T-helper 2 cell treated with Interferon-gamma antibody and Interleukin-4, amounts not matched to agents 5 μg/mL and 100 μg/mL, for 36 hours (primary cell): ENCODE measurements at regions not wholly inside any gene's neighbourhood (a gene's known extent, or its start where the extent isn't known, plus 50 kb on each side); places are given as distances from the start of the nearest gene placed in this dataset.

Experiments used
- DNase-seq: peaks from one replicate; pipeline ENCODE4 v3.0.0; 2021; ENCODE audit warnings: low spot score
- H3K27ac Mint-ChIP-seq: one replicate; pipeline ENCODE4 v1.8.0; 2021; ENCODE audit warnings: mild to moderate bottlenecking, mixed read lengths
- H3K27me3 Mint-ChIP-seq: one replicate; pipeline ENCODE4 v1.8.0; 2021; ENCODE audit warnings: low read depth, mixed read lengths
- H3K36me3 Mint-ChIP-seq: one replicate; pipeline ENCODE4 v1.8.0; 2021; ENCODE audit warnings: low read depth, mixed read lengths
- H3K4me1 Mint-ChIP-seq: one replicate; pipeline ENCODE4 v1.8.0; 2021; ENCODE audit warnings: low read depth, mixed read lengths
- H3K4me3 Mint-ChIP-seq: one replicate; pipeline ENCODE4 v1.8.0; 2022; ENCODE audit warnings: mild to moderate bottlenecking, moderate library complexity, mixed read lengths
- H3K9me3 Mint-ChIP-seq: one replicate; pipeline ENCODE4 v1.8.0; 2021; ENCODE audit warnings: mixed read lengths

DNA sequence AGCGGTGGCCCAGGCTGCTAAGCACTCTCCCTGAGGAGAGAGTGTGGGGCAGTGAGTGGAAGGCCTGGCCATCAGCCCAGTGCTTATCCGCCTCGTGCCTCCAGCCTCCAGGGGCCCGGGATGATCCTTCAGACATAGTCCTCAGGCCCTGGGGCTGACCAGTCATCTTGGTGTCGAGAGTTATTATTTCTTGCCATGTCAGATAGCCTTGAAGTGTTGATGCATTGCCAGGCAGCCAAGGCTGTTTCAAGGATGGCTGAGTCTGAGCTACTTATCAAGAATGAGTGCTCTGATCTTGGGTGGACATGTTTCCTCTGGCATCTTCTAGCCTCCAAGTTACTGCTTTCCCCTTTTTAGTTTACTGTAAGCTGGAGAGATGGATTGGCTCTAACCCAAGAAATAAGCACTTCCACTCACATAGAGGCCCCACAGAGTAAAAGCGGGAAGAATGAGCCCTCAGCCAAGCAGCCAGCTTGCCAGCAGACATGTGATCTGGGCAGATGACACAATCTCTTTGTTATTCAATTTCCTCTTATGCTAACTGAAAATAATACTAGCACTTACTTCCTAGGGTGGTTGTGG is 136.5 kb upstream of the NAMPT start:
- H3K36me3 Mint-ChIP-seq, result peaks cover 4% of the 10 kb centered on the region
- H3K9me3 Mint-ChIP-seq, result peaks cover 9% of the 10 kb centered on the region
- H3K27ac Mint-ChIP-seq, result no peak overlapping the region
- H3K27me3 Mint-ChIP-seq, result no peaks in the 10 kb centered on the region
- H3K4me3 Mint-ChIP-seq, result no peak overlapping the region
- H3K4me1 Mint-ChIP-seq, result peaks cover 38% of the 10 kb centered on the region
- DNase-seq, result no peak

- no peaks in the 10 kb centered on the region for H3K27me3 Mint-ChIP-seq
- H3K27ac Mint-ChIP-seq, result no peak overlapping the region
- H3K4me3 Mint-ChIP-seq, result no peak overlapping the region
- H3K9me3 Mint-ChIP-seq, result peaks cover 12% of the 10 kb centered on the region
- DNase-seq, result no peak
- peaks cover 5% of the 10 kb centered on the region for H3K36me3 Mint-ChIP-seq
- H3K4me1 Mint-ChIP-seq, result peaks cover 38% of the 10 kb centered on the region
These were observed 136.0 kb upstream of the NAMPT start for GRCh38 chr7:106420736-106421135.

DNA sequence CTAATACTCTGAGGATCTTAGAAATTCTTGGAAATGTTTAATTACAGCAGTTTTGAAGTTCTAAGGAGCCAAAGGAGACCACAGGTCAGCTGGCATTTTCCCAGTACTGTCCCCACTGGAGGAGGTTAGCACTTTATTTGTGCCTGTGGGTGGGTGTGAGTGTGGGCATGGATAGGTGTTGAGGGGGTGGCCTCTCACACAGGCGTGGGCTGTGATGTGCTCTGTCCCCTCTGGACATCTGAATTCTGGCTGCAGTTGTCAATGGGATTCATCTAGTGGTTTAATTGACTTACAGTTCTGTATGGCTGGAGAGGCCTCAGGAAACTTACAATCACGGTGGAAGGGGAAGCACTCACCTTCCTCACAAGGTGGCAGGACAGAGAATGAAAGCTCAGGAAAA is 135.4 kb upstream of the NAMPT start:
- no peak overlapping the region for H3K4me3 Mint-ChIP-seq
- no peaks in the 10 kb centered on the region for H3K27me3 Mint-ChIP-seq

GRCh38 chr7:106419455-106420182 is 134.8 kb upstream of the NAMPT start:
- Mint-ChIP-seq H3K27me3 (no peaks in the 10 kb centered on the region), H3K9me3 (peaks cover 21% of the 10 kb centered on the region), H3K4me3 (no peak overlapping the region), H3K27ac (no peak overlapping the region), H3K4me1 (peaks cover 28% of the 10 kb centered on the region), H3K36me3 (peaks cover 5% of the 10 kb centered on the region)
- DNase-seq, result peak; percentile 31

More for the DNA sequence above, 135.4 kb upstream of the NAMPT start:
- Mint-ChIP-seq H3K27ac (no peak overlapping the region), H3K9me3 (peaks cover 18% of the 10 kb centered on the region), H3K4me1 (peaks cover 34% of the 10 kb centered on the region), H3K36me3 (peaks cover 5% of the 10 kb centered on the region)
- DNase-seq, result no peak

- H3K36me3 Mint-ChIP-seq, result peaks cover 5% of the 10 kb centered on the region
- peaks cover 19% of the 10 kb centered on the region for H3K4me1 Mint-ChIP-seq
- no peak overlapping the region for H3K27ac Mint-ChIP-seq
- no peaks in the 10 kb centered on the region for H3K27me3 Mint-ChIP-seq
- H3K9me3 Mint-ChIP-seq, result peaks cover 21% of the 10 kb centered on the region
- no peak for DNase-seq
- no peak overlapping the region for H3K4me3 Mint-ChIP-seq
These were observed 133.7 kb upstream of the NAMPT start for GRCh38 chr7:106418526-106418925.

DNA sequence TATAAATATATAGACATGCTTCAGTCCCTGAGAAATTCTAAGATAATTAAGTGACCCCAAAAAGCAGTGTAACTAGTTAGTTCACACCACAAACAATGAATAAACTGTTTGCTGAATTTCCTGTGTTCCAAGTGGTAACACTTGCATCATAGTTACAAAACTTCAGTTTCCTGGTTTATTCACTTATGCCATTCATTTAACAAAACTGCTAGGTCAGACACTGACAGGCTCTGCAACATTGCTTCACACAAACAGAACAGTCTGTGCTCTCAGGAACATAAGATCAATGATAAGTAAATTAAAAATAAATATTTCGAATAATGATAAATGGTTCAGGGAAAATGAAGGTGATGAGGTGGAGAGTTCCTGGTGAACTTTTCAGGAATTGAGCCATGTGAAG is 133.3 kb upstream of the NAMPT start:
- peaks cover 16% of the 10 kb centered on the region for H3K4me1 Mint-ChIP-seq

DNA sequence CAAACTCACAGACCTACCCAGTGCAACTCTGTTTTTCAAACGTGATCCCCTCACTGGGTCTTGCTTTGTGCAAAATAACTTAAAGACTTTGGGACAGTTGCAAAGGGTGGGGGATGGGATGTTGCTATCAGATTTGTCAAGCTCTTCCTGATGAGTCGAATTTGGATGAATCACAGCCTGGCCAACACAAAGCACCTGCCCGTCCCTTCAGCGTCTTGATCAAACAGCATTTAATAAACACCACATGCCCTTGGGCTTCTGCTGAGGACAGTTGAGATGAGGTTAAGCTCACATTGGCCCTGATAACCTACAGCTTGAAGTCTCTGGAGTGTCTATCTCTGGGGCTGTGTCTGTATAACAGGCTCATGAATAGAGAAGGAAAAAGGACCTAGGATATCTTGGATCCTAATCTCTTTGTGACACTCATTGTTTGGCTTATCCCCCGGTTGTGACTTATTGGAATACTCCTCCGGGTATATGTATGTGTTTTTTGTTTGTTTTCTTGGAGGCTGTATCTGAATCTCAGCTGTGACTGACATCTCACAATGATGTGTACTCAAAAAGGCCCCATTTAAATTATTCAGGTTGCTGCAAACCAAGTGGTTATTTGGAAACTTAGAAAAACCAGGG is 132.6 kb upstream of the NAMPT start:
- peaks cover 11% of the 10 kb centered on the region for H3K4me1 Mint-ChIP-seq
- DNase-seq, result no peak
- peaks cover 5% of the 10 kb centered on the region for H3K36me3 Mint-ChIP-seq
- H3K27ac Mint-ChIP-seq, result no peak overlapping the region
- H3K4me3 Mint-ChIP-seq, result no peak overlapping the region
- no peaks in the 10 kb centered on the region for H3K27me3 Mint-ChIP-seq
- peaks cover 21% of the 10 kb centered on the region for H3K9me3 Mint-ChIP-seq

More for the DNA sequence above, 133.3 kb upstream of the NAMPT start:
- H3K27ac Mint-ChIP-seq, result no peak overlapping the region
- no peak overlapping the region for H3K4me3 Mint-ChIP-seq
- peaks cover 5% of the 10 kb centered on the region for H3K36me3 Mint-ChIP-seq
- H3K9me3 Mint-ChIP-seq, result peaks cover 21% of the 10 kb centered on the region
- H3K27me3 Mint-ChIP-seq, result no peaks in the 10 kb centered on the region
- no peak for DNase-seq

GRCh38 chr7:106416430-106416829 is 131.6 kb upstream of the NAMPT start:
- Mint-ChIP-seq H3K4me1 (peaks cover 9% of the 10 kb centered on the region), H3K27ac (no peak overlapping the region), H3K27me3 (no peaks in the 10 kb centered on the region), H3K36me3 (peaks cover 5% of the 10 kb centered on the region), H3K4me3 (no peak overlapping the region), H3K9me3 (peaks cover 21% of the 10 kb centered on the region)
- DNase-seq, result no peak

GRCh38 chr7:106415433-106415832 is 130.7 kb upstream of the NAMPT start:
- DNase-seq, result no peak
- H3K9me3 Mint-ChIP-seq, result peaks cover 23% of the 10 kb centered on the region
- H3K27me3 Mint-ChIP-seq, result peaks cover 3% of the 10 kb centered on the region
- H3K36me3 Mint-ChIP-seq, result peaks cover 5% of the 10 kb centered on the region
- peaks cover 7% of the 10 kb centered on the region for H3K4me1 Mint-ChIP-seq
- no peak overlapping the region for H3K27ac Mint-ChIP-seq
- H3K4me3 Mint-ChIP-seq, result no peak overlapping the region

DNA sequence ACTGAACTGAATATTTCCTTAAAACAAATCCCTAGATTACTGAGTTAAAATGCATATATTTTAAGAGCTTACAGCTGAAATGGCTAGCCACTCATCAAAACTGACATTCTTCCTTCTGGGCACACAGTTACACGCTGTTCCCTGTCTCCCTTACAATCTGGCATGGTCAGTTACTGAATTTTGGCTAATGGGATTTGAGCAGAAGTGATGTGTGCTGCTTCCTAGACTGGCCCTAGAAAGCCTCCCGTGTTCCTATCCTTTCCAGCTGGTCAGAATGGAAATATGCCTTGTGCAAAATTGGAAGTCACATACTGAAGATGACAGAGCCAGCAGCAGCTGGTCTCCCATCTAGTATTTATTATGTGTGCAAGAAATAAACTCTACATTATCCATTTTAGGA is 128.7 kb upstream of the NAMPT start:
- Mint-ChIP-seq H3K27me3 (peaks cover 3% of the 10 kb centered on the region), H3K4me3 (no peak overlapping the region)

GRCh38 chr7:106405697-106406141 is 120.9 kb upstream of the NAMPT start:
- Mint-ChIP-seq H3K4me3 (no peak overlapping the region), H3K27me3 (peaks cover 2% of the 10 kb centered on the region), H3K4me1 (peaks cover 10% of the 10 kb centered on the region), H3K27ac (no peak overlapping the region), H3K36me3 (peaks cover 1% of the 10 kb centered on the region), H3K9me3 (peaks cover 14% of the 10 kb centered on the region)
- DNase-seq, result peak; percentile 43

More for the DNA sequence above, 128.7 kb upstream of the NAMPT start:
- H3K36me3 Mint-ChIP-seq, result peaks cover 5% of the 10 kb centered on the region
- no peak overlapping the region for H3K27ac Mint-ChIP-seq
- peaks cover 4% of the 10 kb centered on the region for H3K4me1 Mint-ChIP-seq
- H3K9me3 Mint-ChIP-seq, result peaks cover 25% of the 10 kb centered on the region
- DNase-seq, result no peak

DNA sequence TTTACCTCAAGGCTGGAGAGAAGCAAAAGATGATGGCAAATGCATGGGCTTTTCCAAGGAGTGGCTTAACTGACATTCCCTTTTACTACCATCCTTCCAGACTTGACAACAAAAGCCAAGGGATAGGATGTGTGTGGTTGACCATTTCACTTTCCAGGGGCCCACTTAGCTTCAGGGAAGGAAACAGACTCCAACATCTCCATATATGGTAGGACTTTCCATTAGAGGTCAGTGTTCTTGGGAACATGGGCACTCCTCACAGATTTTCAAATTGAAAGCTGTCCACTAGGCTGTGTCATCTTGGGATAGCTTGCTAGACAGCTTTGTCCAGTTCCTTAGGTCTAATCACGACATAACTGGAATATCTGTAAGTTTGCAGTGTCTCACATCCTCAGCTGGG is 118.1 kb upstream of the NAMPT start:
- Mint-ChIP-seq H3K27me3 (peaks cover 12% of the 10 kb centered on the region), H3K9me3 (peaks cover 10% of the 10 kb centered on the region), H3K36me3 (peaks cover 1% of the 10 kb centered on the region)

GRCh38 chr7:106400923-106401322 is 116.1 kb upstream of the NAMPT start:
- Mint-ChIP-seq H3K36me3 (peaks cover 1% of the 10 kb centered on the region), H3K9me3 (peaks cover 10% of the 10 kb centered on the region), H3K4me1 (peaks cover 7% of the 10 kb centered on the region), H3K4me3 (no peak overlapping the region), H3K27me3 (peaks cover 12% of the 10 kb centered on the region), H3K27ac (no peak overlapping the region)
- no peak for DNase-seq

More for the DNA sequence above, 118.1 kb upstream of the NAMPT start:
- H3K4me3 Mint-ChIP-seq, result no peak overlapping the region
- no peak overlapping the region for H3K27ac Mint-ChIP-seq
- DNase-seq, result no peak
- H3K4me1 Mint-ChIP-seq, result peaks cover 10% of the 10 kb centered on the region

GRCh38 chr7:106398786-106399185 is 114.0 kb upstream of the NAMPT start:
- Mint-ChIP-seq H3K36me3 (no peaks in the 10 kb centered on the region), H3K27ac (no peak overlapping the region), H3K9me3 (peaks cover 7% of the 10 kb centered on the region), H3K4me3 (no peak overlapping the region), H3K4me1 (no peaks in the 10 kb centered on the region), H3K27me3 (peaks cover 17% of the 10 kb centered on the region)
- DNase-seq, result no peak
